SK-N-MC (cell line): ENCODE measurements at regions not wholly inside any gene's neighbourhood (a gene's known extent, or its start where the extent isn't known, plus 50 kb on each side); places are given as distances from the start of the nearest gene placed in this dataset.
"Not testable (repeated sequence)": the region's sequence is repeated elsewhere in the genome, so short reads cannot be mapped to it uniquely, and the experiment has no call there.

ENCODE experiments used
- DNase-seq: peaks from one replicate; pipeline ENCODE4 v3.0.0-alpha.2; 2011; ENCODE audit warnings: low read depth, low spot score
- H3K27ac ChIP-seq: fragments of 200-600 bp; sonication (generic); 2 replicates; pipeline ENCODE4 v1.5.1; 2016; ENCODE audit warnings: mixed run types
- H3K36me3 ChIP-seq: fragments of 200-600 bp; sonication (generic); 2 replicates; pipeline ENCODE4 v1.6.1; 2017; ENCODE audit warnings: antibody characterized with exemption, low read length, mixed read lengths; ENCODE audit not compliant: insufficient read depth
- H3K4me3 ChIP-seq: fragments of 200-600 bp; sonication (generic); 2 replicates; pipeline ENCODE4 v1.5.1; 2016
- H3K9ac ChIP-seq: fragments of 200-600 bp; sonication (generic); 2 replicates; pipeline ENCODE4 v1.8.0; 2017; ENCODE audit warnings: mixed run types, mixed read lengths; ENCODE audit not compliant: insufficient read length
- H3K9me3 ChIP-seq: fragments of 200-600 bp; sonication (generic); 2 replicates; pipeline ENCODE4 v1.6.1; 2017; ENCODE audit warnings: low read depth, mild to moderate bottlenecking, antibody characterized with exemption, low read length, moderate library complexity, mixed read lengths
- EZH2 ChIP-seq: fragments of 200-600 bp; sonication (generic); IDR thresholded peaks from one replicate; pipeline ENCODE4 v1.6.1; 2017; ENCODE audit warnings: antibody characterized with exemption
- FOXP2 ChIP-seq: optimal IDR thresholded peaks from 2 replicates; pipeline ENCODE3; 2011; ENCODE audit warnings: mild to moderate bottlenecking, moderate library complexity; ENCODE audit not compliant: insufficient read depth; ENCODE audit errors: extremely low read length, control extremely low read depth
- POLR2AphosphoS5 ChIP-seq: IDR thresholded peaks from 2 replicates; pipeline ENCODE4 v1.6.1; 2012; ENCODE audit warnings: mild to moderate bottlenecking, low read depth, low read length, borderline replicate concordance

DNA sequence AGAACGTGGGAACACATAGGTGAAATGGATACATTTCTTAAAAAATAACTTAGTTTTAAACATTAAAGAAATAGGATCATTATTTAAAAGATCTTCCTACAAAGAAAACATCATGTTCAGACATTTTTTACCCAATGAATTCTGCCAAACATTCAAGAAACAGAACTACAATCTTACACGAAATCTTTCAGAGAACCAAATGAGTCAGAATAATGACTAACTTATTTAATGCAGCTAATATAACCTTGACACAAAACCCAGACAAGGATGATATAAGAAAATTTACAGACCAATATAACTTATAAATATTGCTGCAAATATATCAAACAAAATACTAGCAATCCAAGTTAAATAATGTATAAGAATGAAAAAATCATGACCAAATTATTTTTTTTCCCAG lies 220.1 kb upstream of the KCNK2 start:
- H3K36me3 ChIP-seq = no peaks in the 10 kb centered on the region
- H3K9ac ChIP-seq = no peak overlapping the region
- no peaks in the 10 kb centered on the region for H3K9me3 ChIP-seq
- no peak overlapping the region for H3K4me3 ChIP-seq
- TF ChIP-seq FOXP2 = no peak
- DNase-seq = no peak
- no peak overlapping the region for H3K27ac ChIP-seq

DNA sequence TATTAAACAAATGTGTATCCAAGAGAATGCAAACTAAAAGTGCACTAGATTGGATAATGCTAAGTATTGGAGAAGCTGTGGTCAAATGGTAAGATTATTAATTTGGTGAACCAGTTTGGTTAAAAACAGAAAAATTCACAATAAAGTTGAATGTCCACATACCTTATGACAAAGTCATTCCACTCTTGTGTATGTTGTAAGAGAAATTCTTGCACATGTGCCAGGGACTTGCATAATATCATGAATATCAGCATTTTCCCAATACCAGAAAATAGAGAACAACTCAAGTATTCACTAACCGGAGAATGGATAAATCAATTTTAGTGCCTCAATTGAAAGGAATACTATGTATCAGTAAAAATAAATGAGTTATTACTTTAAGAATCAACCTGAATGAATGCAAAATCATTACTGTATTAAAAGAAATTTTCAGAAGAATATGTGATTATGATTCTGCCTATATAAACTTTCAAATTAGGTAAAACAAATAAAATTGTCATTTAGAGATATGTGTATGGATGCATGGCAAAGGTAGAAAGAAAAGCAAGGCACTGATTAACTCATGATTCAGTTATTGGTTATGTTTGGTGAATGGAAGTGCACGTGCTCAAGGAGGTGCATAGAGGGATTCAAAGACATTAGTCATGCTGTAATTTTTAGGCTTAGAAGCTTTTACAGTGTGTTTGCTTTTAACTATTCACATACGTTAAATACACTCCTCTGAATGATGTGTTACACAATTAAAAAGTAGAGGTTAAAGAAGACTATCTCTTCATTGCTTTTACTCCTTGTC lies 217.4 kb upstream of the KCNK2 start:
- DNase-seq = no peak
- Histone ChIP-seq H3K36me3 (no peaks in the 10 kb centered on the region), H3K4me3 (no peak overlapping the region), H3K27ac (no peak overlapping the region), H3K9me3 (no peaks in the 10 kb centered on the region), H3K9ac (no peak overlapping the region)
- no peak for TF ChIP-seq FOXP2
- TF ChIP-seq EZH2 = no peak
- TF ChIP-seq POLR2AphosphoS5 = no peak

DNA sequence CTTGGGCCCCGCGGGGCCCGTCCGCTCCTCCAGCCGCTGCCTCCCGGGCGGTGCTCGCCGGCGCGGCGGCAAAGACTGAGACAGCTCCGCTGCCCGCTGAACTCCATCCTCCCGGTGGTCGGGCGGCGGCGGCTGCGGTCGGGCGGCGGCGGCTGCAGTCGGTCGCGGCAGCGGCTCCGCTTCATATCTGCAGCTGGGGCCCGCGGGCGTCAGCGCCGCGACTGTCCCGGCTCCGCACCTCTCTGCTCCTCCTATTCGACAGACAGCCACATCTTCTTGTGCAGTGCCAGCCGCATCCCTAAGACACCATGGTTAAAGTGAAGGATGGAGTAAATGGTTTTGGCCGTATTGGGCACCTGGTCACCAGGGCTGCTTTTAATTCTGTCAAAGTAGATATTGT lies 212.1 kb upstream of the KCNK2 start:
- H3K36me3 ChIP-seq, H3K9me3 ChIP-seq, H3K4me3 ChIP-seq, H3K9ac ChIP-seq, DNase-seq, H3K27ac ChIP-seq: not testable (repeated sequence)

DNA sequence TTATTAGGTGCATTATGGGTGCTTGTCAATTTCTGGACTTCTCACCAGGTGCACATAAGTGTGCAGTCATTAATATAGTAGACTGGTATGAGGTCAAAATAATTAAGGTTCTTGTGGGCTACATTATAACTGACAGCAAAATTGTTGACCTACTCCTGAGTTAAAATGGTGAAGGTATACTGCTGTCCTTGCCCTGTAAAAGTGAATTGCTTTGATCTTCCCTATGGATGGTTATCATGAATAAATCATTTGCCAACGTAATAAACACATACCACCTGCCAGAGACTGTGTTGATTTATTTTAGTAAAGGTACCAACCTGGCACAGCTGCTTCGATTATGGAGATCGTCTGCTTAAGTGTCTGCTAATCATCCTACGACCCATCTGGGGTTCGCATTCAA lies 201.6 kb upstream of the KCNK2 start:
- Histone ChIP-seq H3K4me3 (no peak overlapping the region), H3K9ac (no peak overlapping the region), H3K27ac (no peak overlapping the region), H3K36me3 (no peaks in the 10 kb centered on the region), H3K9me3 (no peaks in the 10 kb centered on the region)
- DNase-seq = no peak
- TF ChIP-seq EZH2 (no peak), FOXP2 (no peak), POLR2AphosphoS5 (no peak)

DNA sequence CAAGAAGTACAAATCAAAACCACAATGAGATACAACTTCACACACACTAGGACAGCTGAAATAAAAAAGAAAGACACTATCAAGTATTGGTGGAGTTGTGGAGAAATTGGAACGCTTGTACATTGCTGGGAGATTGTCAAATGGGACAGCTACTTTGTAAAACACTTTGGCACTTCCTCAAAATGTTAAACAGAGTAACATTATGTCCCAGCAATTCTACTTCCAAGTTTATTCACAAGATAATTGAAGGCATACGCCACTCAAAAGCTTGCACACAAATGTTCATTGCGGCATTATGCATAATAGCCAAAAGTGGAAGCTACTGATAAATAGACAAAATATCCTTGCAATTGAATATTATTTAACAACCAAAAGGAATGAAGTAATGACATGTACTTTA lies 199.9 kb upstream of the KCNK2 start:
- Histone ChIP-seq H3K36me3 (no peaks in the 10 kb centered on the region), H3K27ac (no peak overlapping the region), H3K9me3 (no peaks in the 10 kb centered on the region), H3K9ac (no peak overlapping the region), H3K4me3 (no peak overlapping the region)
- no peak for DNase-seq
- TF ChIP-seq EZH2 = no peak
- TF ChIP-seq FOXP2 = no peak
- TF ChIP-seq POLR2AphosphoS5 = no peak

DNA sequence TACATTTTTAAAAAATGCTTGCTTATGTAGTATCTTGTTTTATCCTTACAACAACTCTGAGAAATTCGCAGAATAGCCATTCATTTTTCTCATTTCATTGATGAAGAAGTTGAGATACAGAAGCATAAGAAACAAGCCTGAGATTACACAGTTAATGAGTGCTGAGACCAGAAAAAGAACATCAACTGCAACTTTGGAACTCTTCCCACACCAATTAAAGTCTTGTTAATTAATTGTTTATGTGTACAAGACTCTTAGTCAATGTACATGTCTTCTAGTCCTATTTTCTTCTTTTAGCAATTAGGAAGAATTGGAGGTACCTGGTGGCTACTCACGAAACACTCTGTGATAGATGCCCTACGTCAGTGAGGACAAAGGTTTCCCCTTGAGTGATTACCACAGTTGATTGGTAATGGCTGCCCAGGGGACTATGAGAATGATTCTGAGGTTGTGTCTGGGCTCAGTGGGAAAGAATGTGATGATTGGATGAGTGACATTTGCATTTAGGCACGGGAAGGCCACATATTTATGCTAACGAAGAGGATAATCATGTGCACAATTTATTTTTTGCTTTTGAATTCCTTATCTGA lies 187.4 kb upstream of the KCNK2 start:
- H3K9ac ChIP-seq = no peak overlapping the region
- TF ChIP-seq POLR2AphosphoS5 (no peak), EZH2 (no peak)
- H3K36me3 ChIP-seq = no peaks in the 10 kb centered on the region
- H3K4me3 ChIP-seq = no peak overlapping the region
- H3K27ac ChIP-seq = no peak overlapping the region
- no peaks in the 10 kb centered on the region for H3K9me3 ChIP-seq
- no peak for DNase-seq

DNA sequence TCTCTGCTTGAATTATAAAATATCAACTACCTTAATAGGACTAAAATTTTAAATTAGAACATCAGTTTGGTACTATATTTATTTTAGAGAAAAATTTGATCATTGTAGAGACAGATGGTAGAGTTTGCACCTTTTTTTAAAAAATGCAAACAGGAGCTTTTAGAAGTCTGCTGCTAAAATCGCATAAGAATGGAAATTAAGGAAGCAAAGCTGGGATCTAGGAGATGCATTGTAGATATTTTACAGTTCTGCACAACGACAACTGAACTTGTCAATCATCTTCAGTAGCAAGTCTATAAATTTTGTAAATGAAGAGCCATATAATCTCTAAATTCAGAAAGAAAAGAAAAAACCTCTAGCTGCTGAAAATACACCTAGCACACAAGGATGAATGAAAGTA lies 185.6 kb upstream of the KCNK2 start:
- TF ChIP-seq FOXP2 (no peak), POLR2AphosphoS5 (no peak), EZH2 (no peak)
- Histone ChIP-seq H3K9me3 (no peaks in the 10 kb centered on the region), H3K4me3 (no peak overlapping the region), H3K9ac (no peak overlapping the region), H3K27ac (no peak overlapping the region), H3K36me3 (no peaks in the 10 kb centered on the region)
- no peak for DNase-seq

DNA sequence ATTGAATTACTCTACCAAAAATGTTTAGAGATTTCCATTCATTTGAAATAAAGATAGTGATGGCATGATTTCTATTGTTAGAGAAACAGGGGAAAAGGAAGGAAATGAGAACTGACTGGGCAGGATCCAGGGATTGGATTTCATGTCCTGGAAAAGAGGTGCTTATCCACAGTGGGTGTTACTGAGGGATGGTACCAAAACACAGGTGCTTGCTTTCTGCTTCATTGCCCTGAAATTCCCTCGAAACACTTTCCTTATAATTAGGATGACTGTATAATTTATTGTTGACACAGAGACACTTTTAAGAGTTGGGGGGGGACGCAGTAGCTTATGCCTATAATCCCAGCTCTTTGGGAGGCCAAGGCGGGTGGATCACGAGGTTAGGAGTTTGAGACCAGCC lies 185.0 kb upstream of the KCNK2 start:
- DNase-seq = no peak
- no peak overlapping the region for H3K4me3 ChIP-seq
- H3K9ac ChIP-seq = no peak overlapping the region
- H3K36me3 ChIP-seq = no peaks in the 10 kb centered on the region
- no peak overlapping the region for H3K27ac ChIP-seq
- H3K9me3 ChIP-seq = no peaks in the 10 kb centered on the region
- TF ChIP-seq POLR2AphosphoS5 = no peak
- TF ChIP-seq EZH2 = no peak
- no peak for TF ChIP-seq FOXP2

DNA sequence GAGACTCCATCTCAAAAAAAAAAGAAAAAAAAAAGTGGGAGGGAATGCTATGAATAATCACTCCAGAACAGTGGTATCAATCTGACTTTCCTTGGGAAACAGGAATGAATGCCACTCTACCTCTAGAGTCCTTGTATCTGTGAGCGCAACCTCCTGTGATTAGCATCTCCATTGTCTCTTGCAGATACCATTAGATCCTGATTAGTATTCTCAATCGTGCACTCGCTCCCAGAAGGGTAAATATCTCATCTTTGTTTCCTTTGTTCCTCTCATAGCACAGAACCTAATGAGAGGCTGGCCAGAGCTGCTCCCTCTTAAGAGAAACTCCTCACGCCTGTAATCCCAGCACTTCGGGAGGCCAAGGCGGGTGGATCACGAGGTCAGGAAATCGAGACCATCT lies 184.4 kb upstream of the KCNK2 start:
- Histone ChIP-seq H3K36me3 (no peaks in the 10 kb centered on the region), H3K27ac (no peak overlapping the region), H3K4me3 (no peak overlapping the region), H3K9ac (no peak overlapping the region), H3K9me3 (no peaks in the 10 kb centered on the region)
- no peak for DNase-seq
- no peak for TF ChIP-seq POLR2AphosphoS5
- no peak for TF ChIP-seq FOXP2
- TF ChIP-seq EZH2 = no peak
